ENCODE measurements at regions not wholly inside any gene's neighbourhood (a gene's known extent, or its start where the extent isn't known, plus 50 kb on each side); places are given as distances from the start of the nearest gene placed in this dataset.

GRCh38 chr22:49091917-49092545 lies 735.6 kb downstream of the BRD1 start:
- H3K27ac ChIP-seq = no peak overlapping the region
- no peak for ATAC-seq
- H3K9me3 ChIP-seq = no peaks in the 10 kb centered on the region
- 60 to 68% (median 63%) methylated on average over 13 of the region's 13 CpGs for WGBS, 3 donors
- intact Hi-C loops (cut with DNase I) = loop anchor here in 1 of 2 donors (10.0 kb wide), 1 partner anchor 63 kb away; no protein-coding TSS in a partner anchor
- no peaks in the 10 kb centered on the region for H3K4me1 ChIP-seq
- H3K36me3 ChIP-seq (ENCODE audit: insufficient read depth in 1 of 2, low read depth in 1 of 2) = no peaks in the 10 kb centered on the region
- DNase-seq = peak in 1 of 2 donors; percentile 31
- no peak overlapping the region for H3K4me3 ChIP-seq
- H3K27me3 ChIP-seq (ENCODE audit: insufficient read depth in 3 of 3, low read length in 2 of 3) = peaks cover 0 to 4% (median 3%) of the 10 kb centered on the region in 3 donors
- TF ChIP-seq CTCF (IDR thresholded peaks at IDR 0.05) = no peak

GRCh38 chr22:49091451-49091850 lies 736.2 kb downstream of the BRD1 start:
- H3K4me1 ChIP-seq = no peaks in the 10 kb centered on the region
- no peak for TF ChIP-seq CTCF (IDR thresholded peaks at IDR 0.05)
- WGBS, 3 donors = 83 to 88% (median 87%) methylated on average over 19 of the region's 19 CpGs
- no peaks in the 10 kb centered on the region for H3K36me3 ChIP-seq (ENCODE audit: insufficient read depth in 1 of 2, low read depth in 1 of 2)
- intact Hi-C loops (cut with DNase I) = loop anchor here in 1 of 2 donors (10.0 kb wide), 1 partner anchor 63 kb away; no protein-coding TSS in a partner anchor
- H3K4me3 ChIP-seq = no peak overlapping the region
- peaks cover 0 to 4% (median 3%) of the 10 kb centered on the region in 3 donors for H3K27me3 ChIP-seq (ENCODE audit: insufficient read depth in 3 of 3, low read length in 2 of 3)
- no peak for ATAC-seq
- H3K27ac ChIP-seq = no peak overlapping the region
- H3K9me3 ChIP-seq = no peaks in the 10 kb centered on the region
- peak in 1 of 2 donors; percentile 16 for DNase-seq

GRCh38 chr22:49090853-49091135 lies 736.9 kb downstream of the BRD1 start:
- Histone ChIP-seq H3K27me3 (ENCODE audit: insufficient read depth in 3 of 3, low read length in 2 of 3) (peaks cover 0 to 4% (median 3%) of the 10 kb centered on the region in 3 donors), H3K4me3 (no peak overlapping the region), H3K9me3 (no peaks in the 10 kb centered on the region), H3K4me1 (no peaks in the 10 kb centered on the region), H3K27ac (no peak overlapping the region), H3K36me3 (ENCODE audit: insufficient read depth in 1 of 2, low read depth in 1 of 2) (no peaks in the 10 kb centered on the region)
- ATAC-seq (no peak), DNase-seq (peak in 1 of 2 donors; percentile 37)
- intact Hi-C loops (cut with DNase I) = loop anchor here in 1 of 2 donors (10.0 kb wide), 1 partner anchor 64 kb away; no protein-coding TSS in a partner anchor
- no peak for TF ChIP-seq CTCF (IDR thresholded peaks at IDR 0.05)
- WGBS, 3 donors = 70 to 71% (median 70%) methylated on average over 10 of the region's 10 CpGs

GRCh38 chr22:49090061-49090852 lies 737.4 kb downstream of the BRD1 start:
- 84 to 92% (median 85%) methylated on average over 20 of the region's 20 CpGs for WGBS, 3 donors
- Histone ChIP-seq H3K27ac (no peak overlapping the region), H3K27me3 (ENCODE audit: insufficient read depth in 3 of 3, low read length in 2 of 3) (peaks cover 0 to 8% (median 3%) of the 10 kb centered on the region in 3 donors), H3K4me3 (no peak overlapping the region), H3K36me3 (ENCODE audit: insufficient read depth in 1 of 2, low read depth in 1 of 2) (no peaks in the 10 kb centered on the region), H3K4me1 (no peaks in the 10 kb centered on the region), H3K9me3 (no peaks in the 10 kb centered on the region)
- intact Hi-C loops (cut with DNase I) = loop anchor here in 1 of 2 donors (10.0 kb wide), 1 partner anchor 65 kb away; no protein-coding TSS in a partner anchor
- TF ChIP-seq CTCF (IDR thresholded peaks at IDR 0.05) = no peak
- DNase-seq (peak in 1 of 2 donors; percentile 22), ATAC-seq (no peak)

All from psoas muscle (tissue), 7 donors.